ENCODE measurements at regions not wholly inside any gene's neighbourhood (a gene's known extent, or its start where the extent isn't known, plus 50 kb on each side); places are given as distances from the start of the nearest gene placed in this dataset.
"Not testable (repeated sequence)": the region's sequence is repeated elsewhere in the genome, so short reads cannot be mapped to it uniquely, and the experiment has no call there.

GRCh38 chr4:77358315-77358928 is 201.4 kb downstream of the CCNG2 start:
- Mint-ChIP-seq H3K4me3 (no peak overlapping the region), H3K36me3 (no peaks in the 10 kb centered on the region), H3K4me1 (peaks cover 19% of the 10 kb centered on the region), H3K27me3 (ENCODE audit: insufficient read depth, low read depth) (peaks cover 4% of the 10 kb centered on the region), H3K27ac (no peak overlapping the region), H3K9me3 (no peaks in the 10 kb centered on the region)
- H3K4me3 ChIP-seq: no peak overlapping the region
- no peak overlapping the region for H3K9ac ChIP-seq
- H3K36me3 ChIP-seq: no peaks in the 10 kb centered on the region
- no peaks in the 10 kb centered on the region for H4K20me1 ChIP-seq (ENCODE audit: low read depth)
- H3K4me1 ChIP-seq: no peaks in the 10 kb centered on the region
- H3K27ac ChIP-seq: no peak overlapping the region
- H2AFZ ChIP-seq (replicated peaks): no peak overlapping the region
- no peaks in the 10 kb centered on the region for H3F3A ChIP-seq (ENCODE audit: low read depth)
- no peaks in the 10 kb centered on the region for H3K27me3 ChIP-seq
- peak; percentile 68 for DNase-seq (ENCODE audit: low spot score)
- H3K79me2 ChIP-seq (ENCODE audit: low read depth): no peaks in the 10 kb centered on the region
- no peak for TF ChIP-seq EZH2phosphoT487 (IDR thresholded peaks at IDR 0.05)
- peak; percentile 77 for TF ChIP-seq CTCF (IDR thresholded peaks at IDR 0.05)
- no peaks in the 10 kb centered on the region for H3K9me3 ChIP-seq (ENCODE audit: low read depth)
- no peak overlapping the region for H3K4me2 ChIP-seq

GRCh38 chr4:77360451-77360850 is 203.4 kb downstream of the CCNG2 start:
- Histone ChIP-seq H3K4me1 (no peaks in the 10 kb centered on the region), H3F3A (ENCODE audit: low read depth) (no peaks in the 10 kb centered on the region), H3K9me3 (ENCODE audit: low read depth) (no peaks in the 10 kb centered on the region), H3K4me2 (no peak overlapping the region), H4K20me1 (ENCODE audit: low read depth) (no peaks in the 10 kb centered on the region), H3K4me3 (no peak overlapping the region), H3K79me2 (ENCODE audit: low read depth) (no peaks in the 10 kb centered on the region), H3K27ac (no peak overlapping the region), H3K36me3 (no peaks in the 10 kb centered on the region), H2AFZ (replicated peaks) (no peak overlapping the region), H3K9ac (no peak overlapping the region), H3K27me3 (no peaks in the 10 kb centered on the region)
- no peak overlapping the region for H3K4me3 Mint-ChIP-seq
- TF ChIP-seq CTCF (IDR thresholded peaks at IDR 0.05): no peak
- no peak for TF ChIP-seq EZH2 (IDR thresholded peaks at IDR 0.05)
- TF ChIP-seq EZH2phosphoT487 (IDR thresholded peaks at IDR 0.05): no peak
- H3K36me3 Mint-ChIP-seq: no peaks in the 10 kb centered on the region
- peaks cover 6% of the 10 kb centered on the region for H3K9me3 Mint-ChIP-seq
- H3K27ac Mint-ChIP-seq: no peak overlapping the region
- H3K4me1 Mint-ChIP-seq: peaks cover 21% of the 10 kb centered on the region
- peak; percentile 17 for DNase-seq (ENCODE audit: low spot score)
- H3K27me3 Mint-ChIP-seq (ENCODE audit: insufficient read depth, low read depth): peaks cover 4% of the 10 kb centered on the region

GRCh38 chr4:77366876-77367275 is 209.9 kb downstream of the CCNG2 start:
- TF ChIP-seq CTCF (IDR thresholded peaks at IDR 0.05): peak; percentile 40
- not testable (repeated sequence) for H3K9ac ChIP-seq; DNase-seq (ENCODE audit: low spot score); H3F3A ChIP-seq (ENCODE audit: low read depth); H3K4me3 Mint-ChIP-seq; H3K36me3 Mint-ChIP-seq; H3K4me2 ChIP-seq; H3K27me3 Mint-ChIP-seq (ENCODE audit: insufficient read depth, low read depth); H3K4me3 ChIP-seq; H4K20me1 ChIP-seq (ENCODE audit: low read depth); H3K27ac Mint-ChIP-seq; H3K4me1 ChIP-seq; H3K27ac ChIP-seq; H3K9me3 ChIP-seq (ENCODE audit: low read depth); H3K36me3 ChIP-seq; H2AFZ ChIP-seq (replicated peaks); H3K79me2 ChIP-seq (ENCODE audit: low read depth); H3K9me3 Mint-ChIP-seq; H3K27me3 ChIP-seq
- H3K4me1 Mint-ChIP-seq: peaks cover 19% of the 10 kb centered on the region
